KMS-11 (cell line): ENCODE measurements at regions not wholly inside any gene's neighbourhood (a gene's known extent, or its start where the extent isn't known, plus 50 kb on each side); places are given as distances from the start of the nearest gene placed in this dataset.

Experiments used
- H2AFZ ChIP-seq: fragments of 200-600 bp; sonication (generic); 2 replicates; pipeline ENCODE4 v1.6.1; 2016; ENCODE audit warnings: antibody characterized with exemption, mixed run types, low read depth
- H3K27ac ChIP-seq: fragments of 200-600 bp; sonication (generic); 2 replicates; pipeline ENCODE4 v1.6.1; 2016; ENCODE audit warnings: mild to moderate bottlenecking, mixed run types
- H3K27me3 ChIP-seq: fragments of 200-600 bp; sonication (generic); 2 replicates; pipeline ENCODE4 v1.6.1; 2017; ENCODE audit warnings: mild to moderate bottlenecking, low read depth, mixed run types, moderate library complexity; ENCODE audit not compliant: insufficient read depth
- H3K36me3 ChIP-seq: fragments of 200-600 bp; sonication (generic); 2 replicates; pipeline ENCODE4 v1.6.1; 2017; ENCODE audit warnings: mild to moderate bottlenecking, mixed run types; ENCODE audit not compliant: insufficient read depth
- H3K4me1 ChIP-seq: fragments of 200-600 bp; sonication (generic); 2 replicates; pipeline ENCODE4 v1.6.1; 2016; ENCODE audit warnings: mild to moderate bottlenecking, low read depth, mixed run types; ENCODE audit not compliant: poor library complexity, severe bottlenecking
- H3K4me2 ChIP-seq: fragments of 200-600 bp; sonication (generic); 2 replicates; pipeline ENCODE4 v1.7.0; 2016; ENCODE audit warnings: mild to moderate bottlenecking, mixed run types
- H3K4me3 ChIP-seq: fragments of 200-600 bp; sonication (generic); IDR thresholded peaks from 2 replicates; pipeline ENCODE4 v1.6.1; 2017; ENCODE audit warnings: low read depth, low read length, mixed read lengths; ENCODE audit not compliant: insufficient read depth
- H3K79me2 ChIP-seq: fragments of 200-600 bp; sonication (generic); 2 replicates; pipeline ENCODE4 v1.6.1; 2016; ENCODE audit warnings: low read depth, mixed run types; ENCODE audit not compliant: insufficient read depth
- H3K9ac ChIP-seq: fragments of 200-600 bp; sonication (generic); 2 replicates; pipeline ENCODE4 v1.6.1; 2016; ENCODE audit warnings: mild to moderate bottlenecking, mixed run types
- H4K20me1 ChIP-seq: fragments of 200-600 bp; sonication (generic); 2 replicates; pipeline ENCODE4 v1.6.1; 2016; ENCODE audit warnings: mild to moderate bottlenecking, mixed run types; ENCODE audit not compliant: insufficient read depth
- CTCF ChIP-seq: fragments of 200-600 bp; sonication (generic); conservative IDR thresholded peaks from 2 replicates; pipeline ENCODE4 v1.6.1; 2017; ENCODE audit warnings: low read depth, mild to moderate bottlenecking, antibody characterized with exemption, low read length, moderate library complexity, mixed read lengths

GRCh38 chr20:55774628-55775027 is 230.7 kb downstream of the CBLN4 start:
- Histone ChIP-seq H3K79me2 (no peaks in the 10 kb centered on the region), H3K4me1 (no peaks in the 10 kb centered on the region), H3K27ac (no peak overlapping the region), H3K9ac (no peak overlapping the region), H3K4me3 (no peak overlapping the region), H3K4me2 (no peak overlapping the region), H3K36me3 (no peaks in the 10 kb centered on the region), H2AFZ (no peak overlapping the region), H3K27me3 (no peaks in the 10 kb centered on the region), H4K20me1 (no peaks in the 10 kb centered on the region)
- no peak for TF ChIP-seq CTCF

- Histone ChIP-seq H3K4me1 (no peaks in the 10 kb centered on the region), H3K4me3 (no peak overlapping the region), H3K36me3 (no peaks in the 10 kb centered on the region; the same call in 1 of the 2 replicates), H3K27me3 (no peaks in the 10 kb centered on the region), H3K79me2 (no peaks in the 10 kb centered on the region), H3K9ac (no peak overlapping the region), H3K27ac (no peak overlapping the region), H3K4me2 (no peak overlapping the region), H4K20me1 (no peaks in the 10 kb centered on the region), H2AFZ (no peak overlapping the region)
- TF ChIP-seq CTCF: no peak
Measured at GRCh38 chr20:55761797-55762196, 243.5 kb downstream of the CBLN4 start.

- H3K27me3 ChIP-seq: no peaks in the 10 kb centered on the region
- H4K20me1 ChIP-seq: no peaks in the 10 kb centered on the region
- no peaks in the 10 kb centered on the region; the same call in 1 of the 2 replicates for H3K36me3 ChIP-seq
- no peak overlapping the region for H3K9ac ChIP-seq
- H3K4me2 ChIP-seq: no peak overlapping the region
- no peak overlapping the region for H3K4me3 ChIP-seq
- no peaks in the 10 kb centered on the region for H3K79me2 ChIP-seq
- no peak overlapping the region for H2AFZ ChIP-seq
- no peak overlapping the region for H3K27ac ChIP-seq
- no peak for TF ChIP-seq CTCF
- H3K4me1 ChIP-seq: no peaks in the 10 kb centered on the region
Measured at GRCh38 chr20:55761100-55761499, 244.2 kb downstream of the CBLN4 start.

GRCh38 chr20:55760586-55760985 is 244.7 kb downstream of the CBLN4 start:
- H3K36me3 ChIP-seq: no peaks in the 10 kb centered on the region; the same call in 1 of the 2 replicates
- H3K4me2 ChIP-seq: no peak overlapping the region
- no peak overlapping the region for H3K27ac ChIP-seq
- no peaks in the 10 kb centered on the region for H3K27me3 ChIP-seq
- H2AFZ ChIP-seq: no peak overlapping the region
- no peaks in the 10 kb centered on the region for H3K79me2 ChIP-seq
- no peak overlapping the region for H3K4me3 ChIP-seq
- H3K4me1 ChIP-seq: no peaks in the 10 kb centered on the region
- no peak for TF ChIP-seq CTCF
- no peak overlapping the region for H3K9ac ChIP-seq
- no peaks in the 10 kb centered on the region for H4K20me1 ChIP-seq
